ENCODE measurements at regions not wholly inside any gene's neighbourhood (a gene's known extent, or its start where the extent isn't known, plus 50 kb on each side); places are given as distances from the start of the nearest gene placed in this dataset.
"Not testable (repeated sequence)": the region's sequence is repeated elsewhere in the genome, so short reads cannot be mapped to it uniquely, and the experiment has no call there.

- Mint-ChIP-seq H3K27ac (no peak overlapping the region), H3K36me3 (ENCODE audit: insufficient read depth in 1 of 3, low read depth in 3 of 3) (no peaks in the 10 kb centered on the region), H3K4me1 (peaks cover 8 to 12% of the 10 kb centered on the region in 2 experiments), H3K9me3 (no peaks in the 10 kb centered on the region), H3K4me3 (no peak overlapping the region), H3K27me3 (ENCODE audit: low read depth) (no peaks in the 10 kb centered on the region)
- H3T11ph ChIP-seq (ENCODE audit: low read length) = no peak overlapping the region
- no peaks in the 10 kb centered on the region for H3K27me3 ChIP-seq (ENCODE audit: insufficient read depth, low read length)
- H4K8ac ChIP-seq (replicated peaks; ENCODE audit: insufficient read length, low read depth, low read length) = no peak overlapping the region
- no peak overlapping the region for H2BK12ac ChIP-seq (ENCODE audit: insufficient read length, low read depth, low read length)
- H4K5ac ChIP-seq (ENCODE audit: insufficient read length, low read depth, low read length) = no peak overlapping the region
- H3K27ac ChIP-seq (ENCODE audit: insufficient read length, low read depth, low read length) = no peak overlapping the region
- H4K20me1 ChIP-seq (ENCODE audit: control insufficient read depth, insufficient read depth, insufficient read length) = no peaks in the 10 kb centered on the region
- no peak overlapping the region for H3K14ac ChIP-seq (ENCODE audit: insufficient read depth, low read length)
- 0 out of 2 replicates have a peak, but pooled peaks cover 3% of the 10 kb centered on the region for H3K4me1 ChIP-seq (ENCODE audit: insufficient read depth, low read length)
- no peak for DNase-seq
- no peak for TF ChIP-seq CTCF (conservative IDR thresholded peaks at IDR 0.05)
- H3K23me2 ChIP-seq (ENCODE audit: insufficient read length, low read depth, low read length, poor library complexity, severe bottlenecking) = no peaks in the 10 kb centered on the region
- WGBS (ENCODE audit: extremely low coverage, insufficient read length, low lambda C conversion rate) = no CpG with 5 or more reads among the region's 2 CpGs
- H3K56ac ChIP-seq (ENCODE audit: insufficient read length, low read depth, low read length) = no peak overlapping the region
- H2BK5ac ChIP-seq (ENCODE audit: insufficient read length, low read length) = no peak overlapping the region
- no peak overlapping the region for H3K4me2 ChIP-seq (ENCODE audit: insufficient read depth, insufficient read length, low read length)
- no peak overlapping the region for H3K4ac ChIP-seq (ENCODE audit: low read depth, low read length)
- no peak overlapping the region for H2BK20ac ChIP-seq (ENCODE audit: low read depth, low read length, poor library complexity, severe bottlenecking)
- no peak overlapping the region for H4K91ac ChIP-seq (ENCODE audit: insufficient read length, low read depth, low read length)
- H2BK120ac ChIP-seq (ENCODE audit: low read depth, low read length, poor library complexity, severe bottlenecking) = no peak overlapping the region
- H3K79me1 ChIP-seq (ENCODE audit: insufficient read depth, low read depth, low read length, poor library complexity, severe bottlenecking) = no peaks in the 10 kb centered on the region
- no peaks in the 10 kb centered on the region for H3K9me3 ChIP-seq (ENCODE audit: control insufficient read depth, low read depth, low read length)
- no peak overlapping the region for H2BK15ac ChIP-seq (ENCODE audit: low read depth, low read length)
- no peak overlapping the region for H3K18ac ChIP-seq (ENCODE audit: insufficient read length, low read depth, low read length)
- H3K9ac ChIP-seq (ENCODE audit: extremely low read depth, insufficient read length, low read length) = no peak overlapping the region
- no peak overlapping the region for H2AK5ac ChIP-seq (ENCODE audit: insufficient read length, low read length)
- H3K79me2 ChIP-seq (ENCODE audit: insufficient read depth, low read length) = no peaks in the 10 kb centered on the region
- H3K23ac ChIP-seq (ENCODE audit: insufficient read length, low read depth, low read length) = no peak overlapping the region
- H2AFZ ChIP-seq (ENCODE audit: low read length) = no peak overlapping the region
Measured at GRCh38 chr12:89824822-89825221, 116.2 kb upstream of the ATP2B1 start.

GRCh38 chr12:89822992-89823391 is 114.4 kb upstream of the ATP2B1 start:
- not testable (repeated sequence) for H4K20me1 ChIP-seq (ENCODE audit: control insufficient read depth, insufficient read depth, insufficient read length); H3K9ac ChIP-seq (ENCODE audit: extremely low read depth, insufficient read length, low read length); H2BK20ac ChIP-seq (ENCODE audit: low read depth, low read length, poor library complexity, severe bottlenecking); H2AK5ac ChIP-seq (ENCODE audit: insufficient read length, low read length); H3K18ac ChIP-seq (ENCODE audit: insufficient read length, low read depth, low read length); H3K4me2 ChIP-seq (ENCODE audit: insufficient read depth, insufficient read length, low read length); H3K36me3 Mint-ChIP-seq (ENCODE audit: insufficient read depth in 1 of 3, low read depth in 3 of 3); H3K79me1 ChIP-seq (ENCODE audit: insufficient read depth, low read depth, low read length, poor library complexity, severe bottlenecking); H3T11ph ChIP-seq (ENCODE audit: low read length); H2BK120ac ChIP-seq (ENCODE audit: low read depth, low read length, poor library complexity, severe bottlenecking); H3K9me3 ChIP-seq (ENCODE audit: control insufficient read depth, low read depth, low read length); H3K23me2 ChIP-seq (ENCODE audit: insufficient read length, low read depth, low read length, poor library complexity, severe bottlenecking); H3K56ac ChIP-seq (ENCODE audit: insufficient read length, low read depth, low read length); H2AFZ ChIP-seq (ENCODE audit: low read length); H3K27ac ChIP-seq (ENCODE audit: insufficient read length, low read depth, low read length); H3K79me2 ChIP-seq (ENCODE audit: insufficient read depth, low read length); H3K23ac ChIP-seq (ENCODE audit: insufficient read length, low read depth, low read length); H3K14ac ChIP-seq (ENCODE audit: insufficient read depth, low read length); H3K9me3 Mint-ChIP-seq; H2BK15ac ChIP-seq (ENCODE audit: low read depth, low read length); H2BK12ac ChIP-seq (ENCODE audit: insufficient read length, low read depth, low read length); H2BK5ac ChIP-seq (ENCODE audit: insufficient read length, low read length); H4K91ac ChIP-seq (ENCODE audit: insufficient read length, low read depth, low read length); H3K27ac Mint-ChIP-seq; DNase-seq; H3K4me1 ChIP-seq (ENCODE audit: insufficient read depth, low read length); H3K4ac ChIP-seq (ENCODE audit: low read depth, low read length); H3K27me3 Mint-ChIP-seq (ENCODE audit: low read depth); H4K8ac ChIP-seq (replicated peaks; ENCODE audit: insufficient read length, low read depth, low read length); H3K27me3 ChIP-seq (ENCODE audit: insufficient read depth, low read length); H3K4me3 Mint-ChIP-seq; H4K5ac ChIP-seq (ENCODE audit: insufficient read length, low read depth, low read length)
- WGBS (ENCODE audit: extremely low coverage, insufficient read length, low lambda C conversion rate) = no CpG with 5 or more reads among the region's 6 CpGs
- H3K4me1 Mint-ChIP-seq = peaks cover 8 to 12% of the 10 kb centered on the region in 2 experiments

Data from H9 (cell line).